DOHH2 (cell line): ENCODE measurements at regions not wholly inside any gene's neighbourhood (a gene's known extent, or its start where the extent isn't known, plus 50 kb on each side); places are given as distances from the start of the nearest gene placed in this dataset.

Experiments used
- H3F3A ChIP-seq: fragments of 200-600 bp; sonication (generic), shearing (Covaris generic); 2 replicates; pipeline ENCODE4 v1.6.0; 2016; ENCODE audit warnings: antibody characterized with exemption, mild to moderate bottlenecking; ENCODE audit not compliant: control insufficient read depth, insufficient read depth
- H3K27ac ChIP-seq: fragments of 200-600 bp; sonication (generic); 2 replicates; pipeline ENCODE4 v1.5.1; 2014; ENCODE audit warnings: low read depth, mild to moderate bottlenecking, low read length, moderate library complexity
- H3K27me3 ChIP-seq: fragments of 200-600 bp; sonication (generic); 2 replicates; pipeline ENCODE4 v1.6.1; 2014; ENCODE audit warnings: mild to moderate bottlenecking, low read length, mixed read lengths; ENCODE audit not compliant: control insufficient read depth
- H3K36me3 ChIP-seq: fragments of 200-600 bp; sonication (generic); 2 replicates; pipeline ENCODE4 v1.6.1; 2014; ENCODE audit warnings: mild to moderate bottlenecking, low read length, moderate library complexity, mixed read lengths; ENCODE audit not compliant: control insufficient read depth
- H3K4me1 ChIP-seq: fragments of 200-600 bp; sonication (generic); 2 replicates; pipeline ENCODE4 v1.6.1; 2014; ENCODE audit warnings: mild to moderate bottlenecking, low read length, mixed read lengths; ENCODE audit not compliant: control insufficient read depth
- H3K4me2 ChIP-seq: fragments of 200-600 bp; sonication (generic); 2 replicates; pipeline ENCODE4 v1.6.0; 2014; ENCODE audit warnings: mild to moderate bottlenecking, low read length, moderate library complexity
- H3K4me3 ChIP-seq: fragments of 200-600 bp; sonication (generic); 2 replicates; pipeline ENCODE4 v1.5.1; 2014; ENCODE audit warnings: mild to moderate bottlenecking, low read length, mixed read lengths
- H3K79me2 ChIP-seq: fragments of 200-600 bp; sonication (generic); 2 replicates; pipeline ENCODE4 v1.6.1; 2014; ENCODE audit warnings: mild to moderate bottlenecking, low read length, mixed read lengths; ENCODE audit not compliant: control insufficient read depth
- H3K9me2 ChIP-seq: fragments of 200-600 bp; sonication (generic); replicated peaks from 2 replicates; pipeline ENCODE4 v1.6.1; 2014; ENCODE audit warnings: mild to moderate bottlenecking, low read length, mixed read lengths; ENCODE audit not compliant: control insufficient read depth
- H3K9me3 ChIP-seq: fragments of 200-600 bp; sonication (generic); 2 replicates; pipeline ENCODE4 v1.6.1; 2014; ENCODE audit warnings: antibody characterized with exemption, low read length, mixed read lengths; ENCODE audit not compliant: control insufficient read depth, insufficient read depth
- H4K20me1 ChIP-seq: fragments of 200-600 bp; sonication (generic); 2 replicates; pipeline ENCODE4 v1.6.0; 2014; ENCODE audit warnings: low read depth, mild to moderate bottlenecking, antibody characterized with exemption, low read length, moderate library complexity; ENCODE audit not compliant: control insufficient read depth, insufficient read depth
- CTCF ChIP-seq: fragments of 200-600 bp; sonication (generic); IDR thresholded peaks from one replicate; pipeline ENCODE4 v1.5.1; 2014; ENCODE audit warnings: antibody characterized with exemption, mild to moderate bottlenecking, low read depth, low read length; ENCODE audit not compliant: poor library complexity, severe bottlenecking
- EZH2phosphoT487 ChIP-seq: fragments of 200-600 bp; sonication (generic); IDR thresholded peaks from 2 replicates; pipeline ENCODE4 v1.6.1; 2017; ENCODE audit warnings: borderline replicate concordance, mild to moderate bottlenecking, antibody characterized with exemption, low read length, moderate library complexity, mixed read lengths

- Histone ChIP-seq H3K9me3 (no peaks in the 10 kb centered on the region), H3K36me3 (no peaks in the 10 kb centered on the region), H3F3A (no peaks in the 10 kb centered on the region), H3K79me2 (no peaks in the 10 kb centered on the region), H3K27me3 (no peaks in the 10 kb centered on the region), H3K27ac (no peak overlapping the region), H3K4me3 (no peak overlapping the region), H4K20me1 (no peaks in the 10 kb centered on the region), H3K9me2 (no peaks in the 10 kb centered on the region), H3K4me1 (no peaks in the 10 kb centered on the region), H3K4me2 (no peak overlapping the region)
- TF ChIP-seq EZH2phosphoT487 (no peak), CTCF (no peak)
Measured at GRCh38 chr13:107450431-107450830, 764.9 kb downstream of the LIG4 start.

- H3K4me2 ChIP-seq, result no peak overlapping the region
- H3F3A ChIP-seq, result no peaks in the 10 kb centered on the region
- TF ChIP-seq EZH2phosphoT487 (no peak), CTCF (no peak)
- H3K9me2 ChIP-seq, result no peaks in the 10 kb centered on the region
- no peaks in the 10 kb centered on the region for H4K20me1 ChIP-seq
- no peaks in the 10 kb centered on the region for H3K79me2 ChIP-seq
- no peaks in the 10 kb centered on the region for H3K9me3 ChIP-seq
- no peaks in the 10 kb centered on the region for H3K27me3 ChIP-seq
- no peaks in the 10 kb centered on the region for H3K36me3 ChIP-seq
- no peak overlapping the region for H3K4me3 ChIP-seq
- no peaks in the 10 kb centered on the region for H3K4me1 ChIP-seq
- no peak overlapping the region for H3K27ac ChIP-seq
Measured at GRCh38 chr13:107447591-107447990, 767.7 kb downstream of the LIG4 start.

GRCh38 chr13:107441279-107441678, 774.1 kb downstream of the LIG4 start:
- Histone ChIP-seq H3K4me3 (no peak overlapping the region), H3K4me1 (no peaks in the 10 kb centered on the region), H3K9me3 (no peaks in the 10 kb centered on the region), H3K79me2 (no peaks in the 10 kb centered on the region), H3F3A (no peaks in the 10 kb centered on the region), H4K20me1 (no peaks in the 10 kb centered on the region), H3K4me2 (no peak overlapping the region), H3K9me2 (no peaks in the 10 kb centered on the region), H3K27ac (no peak overlapping the region), H3K36me3 (no peaks in the 10 kb centered on the region), H3K27me3 (no peaks in the 10 kb centered on the region)
- no peak for TF ChIP-seq EZH2phosphoT487
- no peak for TF ChIP-seq CTCF

GRCh38 chr13:107438251-107438650, 777.1 kb downstream of the LIG4 start:
- Histone ChIP-seq H3K4me1 (no peaks in the 10 kb centered on the region), H3K4me3 (no peak overlapping the region), H3K9me2 (no peaks in the 10 kb centered on the region), H3K36me3 (no peaks in the 10 kb centered on the region), H3K27ac (no peak overlapping the region), H3K27me3 (no peaks in the 10 kb centered on the region), H3K9me3 (no peaks in the 10 kb centered on the region), H4K20me1 (no peaks in the 10 kb centered on the region), H3K4me2 (no peak overlapping the region), H3F3A (no peaks in the 10 kb centered on the region), H3K79me2 (no peaks in the 10 kb centered on the region)
- TF ChIP-seq CTCF (no peak), EZH2phosphoT487 (no peak)
